GM19025 (cell line): ENCODE measurements at regions not wholly inside any gene's neighbourhood (a gene's known extent, or its start where the extent isn't known, plus 50 kb on each side); places are given as distances from the start of the nearest gene placed in this dataset.
"Not testable (repeated sequence)": the region's sequence is repeated elsewhere in the genome, so short reads cannot be mapped to it uniquely, and the experiment has no call there.

Experiments used
- ATAC-seq: cut with Tn5 transposase; IDR thresholded peaks from one replicate; pipeline ENCODE4 v1.9.1; 2021; ENCODE audit warnings: mild to moderate bottlenecking, low read depth, moderate library complexity; ENCODE audit not compliant: unreplicated experiment

DNA sequence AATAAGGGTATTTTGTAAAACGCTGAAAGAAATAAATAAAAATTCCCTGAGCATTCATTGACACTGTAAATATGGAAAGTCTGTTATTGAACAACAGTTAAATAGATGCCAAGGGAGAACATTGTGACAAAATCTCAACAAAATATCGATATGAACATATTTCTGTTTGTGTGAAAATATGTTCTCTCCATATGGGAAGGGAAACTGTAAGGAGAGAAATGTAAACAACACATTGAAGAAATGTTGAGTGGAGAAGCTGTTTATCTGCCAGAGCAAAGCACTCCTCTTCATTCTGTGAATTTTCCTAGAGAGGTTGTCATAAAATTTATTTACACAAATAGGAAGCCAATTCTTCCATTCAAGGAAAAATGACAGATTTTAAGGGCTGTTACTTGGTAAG, 57.1 kb upstream of the EOMES start:
- no peak for ATAC-seq

- ATAC-seq, result no peak
Observed at GRCh38 chr3:27789420-27789819, 67.3 kb upstream of the EOMES start.

GRCh38 chr3:27791956-27792355, 69.8 kb upstream of the EOMES start:
- no peak for ATAC-seq

GRCh38 chr3:27792869-27793268, 70.7 kb upstream of the EOMES start:
- no peak for ATAC-seq

DNA sequence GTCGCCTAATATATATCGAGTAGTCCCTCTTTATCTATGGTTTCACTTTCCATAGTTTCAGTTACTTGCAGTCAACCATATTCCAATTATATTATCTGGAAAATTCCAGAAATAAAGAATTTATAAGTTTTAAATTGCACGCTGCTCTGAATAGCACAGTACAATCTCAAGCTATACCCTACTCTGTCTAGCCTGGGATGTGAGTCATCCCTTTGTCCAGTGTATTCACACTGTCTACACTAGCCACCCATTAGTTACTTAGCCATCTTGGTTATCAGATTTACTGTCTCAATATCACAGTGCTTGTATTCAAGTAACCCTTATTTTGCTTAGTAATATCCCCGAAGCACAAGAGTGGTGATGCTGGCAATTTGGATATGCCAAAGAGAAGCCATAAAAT, 72.1 kb upstream of the EOMES start:
- ATAC-seq, result no peak

DNA sequence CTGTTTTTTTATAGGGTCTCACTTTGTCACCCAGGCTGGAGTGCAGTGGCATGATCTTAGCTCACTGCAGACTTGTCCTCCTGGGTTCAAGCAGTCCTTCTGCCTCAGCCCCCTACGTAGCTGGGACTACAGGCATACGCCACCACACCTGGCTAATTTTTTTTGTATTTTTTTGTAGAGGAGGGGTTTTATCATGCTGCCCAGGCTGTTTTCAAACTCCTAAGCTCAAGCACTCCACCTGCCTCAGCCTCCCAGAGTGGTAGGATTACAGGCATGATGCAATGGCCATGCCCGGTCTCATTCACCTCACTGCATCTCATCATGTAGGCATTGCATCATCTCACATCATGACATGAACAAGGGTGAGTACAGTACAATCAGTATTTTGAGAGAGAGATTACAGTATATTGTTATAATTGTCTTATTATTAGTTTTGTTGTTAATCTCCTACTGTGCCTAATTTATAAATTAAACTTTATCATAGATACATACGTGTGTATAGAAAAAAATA, 74.3 kb upstream of the EOMES start:
- no peak for ATAC-seq

- no peak for ATAC-seq
Observed at GRCh38 chr3:27797773-27798172, 75.7 kb upstream of the EOMES start.

GRCh38 chr3:27800261-27800660, 78.1 kb upstream of the EOMES start:
- ATAC-seq, result no peak

DNA sequence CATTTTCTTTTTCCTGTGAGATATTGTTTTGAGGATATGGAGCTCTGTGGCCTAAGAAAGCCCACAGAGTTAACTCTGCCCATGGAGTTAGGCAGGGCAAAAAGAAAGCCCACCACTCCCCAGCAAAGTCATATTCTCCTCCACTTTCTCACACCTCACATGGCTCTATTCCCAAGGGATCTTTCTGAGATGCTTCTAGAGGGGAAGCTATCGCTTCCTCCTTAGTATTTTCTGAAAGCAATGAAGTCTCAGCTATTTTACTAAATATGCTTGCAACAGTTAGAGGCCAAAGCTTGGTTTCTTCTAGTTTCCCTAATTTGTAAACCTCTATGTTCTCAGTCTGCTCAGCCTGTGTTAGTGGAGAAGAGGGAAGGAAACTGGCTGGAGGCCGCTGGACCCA, 80.3 kb upstream of the EOMES start:
- no peak for ATAC-seq

DNA sequence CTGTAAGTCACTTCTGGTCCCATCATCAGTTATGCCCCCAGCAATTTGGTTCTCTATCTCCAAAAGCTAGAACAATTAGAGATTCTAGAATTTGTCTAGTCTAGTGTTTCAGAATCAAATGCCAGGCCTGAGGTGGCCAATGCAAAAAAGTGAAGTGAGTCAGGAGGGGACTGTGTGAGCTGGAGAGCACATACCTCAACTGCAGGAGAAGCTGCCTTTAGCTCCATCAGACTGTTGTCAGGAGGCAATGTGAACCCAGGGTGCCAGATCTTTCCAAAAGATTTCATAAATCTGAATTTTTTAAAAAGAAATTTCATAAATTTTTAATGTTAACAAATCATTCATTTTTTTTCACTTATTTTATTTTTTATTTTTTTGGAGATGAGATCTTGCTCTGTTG, 80.7 kb upstream of the EOMES start:
- ATAC-seq, result no peak

GRCh38 chr3:27805282-27805681, 83.2 kb upstream of the EOMES start:
- ATAC-seq, result no peak

GRCh38 chr3:27813255-27813654, 91.1 kb upstream of the EOMES start:
- ATAC-seq, result no peak

GRCh38 chr3:27821609-27822008, 99.5 kb upstream of the EOMES start:
- ATAC-seq, result not testable (repeated sequence)

- ATAC-seq, result no peak
Observed at GRCh38 chr3:27824312-27825200, 102.4 kb upstream of the EOMES start.

GRCh38 chr3:27826448-27826847, 104.3 kb upstream of the EOMES start:
- ATAC-seq, result no peak

- no peak for ATAC-seq
Observed at GRCh38 chr3:27827041-27827440, 104.9 kb upstream of the EOMES start.

DNA sequence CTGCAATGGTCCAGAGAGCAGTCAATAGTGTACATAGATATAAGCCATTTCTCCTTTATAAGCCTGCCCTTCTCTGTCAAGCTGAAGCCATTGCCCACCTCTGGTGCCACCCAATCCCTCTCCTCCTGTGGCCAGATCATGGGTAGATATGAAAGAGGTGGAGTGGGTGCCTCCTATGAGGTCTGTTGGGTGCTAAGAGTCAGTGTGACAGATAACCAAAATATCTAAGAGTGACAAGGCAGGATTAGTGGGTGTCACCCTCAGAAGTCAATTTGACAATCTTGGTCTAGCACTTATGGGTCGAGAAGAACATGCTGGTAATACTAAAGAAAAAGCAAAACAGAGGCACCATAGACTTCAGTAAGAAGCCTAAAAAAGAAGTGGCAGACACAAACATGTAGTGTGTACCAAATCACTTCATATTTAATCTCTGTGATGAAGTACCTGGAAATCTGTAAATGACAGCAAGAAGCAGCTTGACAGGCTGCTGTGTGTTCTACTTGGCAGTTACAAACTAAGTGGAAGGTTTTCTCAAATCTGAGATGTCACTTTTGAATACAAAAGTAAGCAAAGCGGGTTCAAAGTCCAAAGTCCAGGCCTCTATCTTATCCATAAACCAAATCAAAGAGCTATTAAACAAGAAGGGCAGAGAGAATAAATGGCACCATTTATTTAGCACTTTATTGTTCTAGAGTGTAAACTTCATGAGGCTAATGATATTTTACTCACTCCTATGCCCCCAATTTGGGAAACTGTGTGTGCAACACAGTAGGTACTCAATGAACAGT, 118.9 kb upstream of the EOMES start:
- ATAC-seq, result no peak

DNA sequence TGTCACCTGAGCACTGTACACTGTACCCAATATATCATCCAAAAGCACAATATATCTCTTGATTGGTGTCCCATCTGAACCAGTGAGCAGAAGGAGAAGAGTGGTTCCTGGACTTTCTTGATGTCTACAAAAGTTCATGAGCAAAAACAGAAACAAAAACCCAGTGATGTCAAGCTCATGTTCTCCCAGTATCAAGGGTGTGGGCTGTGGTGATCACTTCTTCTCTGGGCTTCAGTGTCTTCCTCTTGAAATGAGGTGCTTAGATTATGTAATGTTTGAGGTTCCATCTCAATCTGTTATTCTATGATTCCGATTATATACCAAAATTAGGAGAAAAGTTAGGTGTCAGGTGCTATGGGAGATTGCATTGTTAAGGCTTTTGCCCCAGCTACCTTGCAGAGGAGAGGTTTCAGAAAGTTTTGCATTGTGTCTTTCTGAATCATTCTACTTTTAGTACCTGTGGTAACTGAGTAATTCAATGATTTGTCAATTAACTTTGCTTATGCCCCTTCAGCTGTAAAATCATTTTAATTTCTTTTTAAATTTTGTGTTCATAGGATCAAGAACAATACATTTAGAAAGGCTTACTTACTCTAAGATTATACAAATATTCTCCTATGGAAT, 122.0 kb upstream of the EOMES start:
- no peak for ATAC-seq

- no peak for ATAC-seq
Observed at GRCh38 chr3:27847697-27848096, 125.6 kb upstream of the EOMES start.

- ATAC-seq, result no peak
Observed at GRCh38 chr3:27848826-27849225, 126.7 kb upstream of the EOMES start.

DNA sequence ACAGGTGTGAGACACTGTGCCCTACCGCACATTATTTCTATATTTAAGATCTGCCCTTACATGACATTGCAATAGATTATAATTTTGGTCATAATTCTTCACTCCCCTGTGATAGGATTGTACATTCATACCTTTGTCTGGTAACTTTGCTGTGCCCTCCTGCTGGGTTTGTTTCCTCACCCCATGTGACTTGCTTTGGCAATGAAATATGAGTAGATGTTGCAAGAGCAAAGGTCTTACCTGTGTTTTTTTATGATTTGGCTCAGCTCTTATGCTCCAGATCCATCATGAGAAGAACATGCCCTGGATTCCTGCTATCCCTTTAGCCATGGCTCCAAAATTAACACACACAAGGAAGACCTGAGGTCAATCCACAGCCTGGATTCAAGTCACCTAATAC, 137.7 kb upstream of the EOMES start:
- ATAC-seq, result no peak
